Upper lobe of right lung (tissue), 1 donor: ENCODE measurements at regions not wholly inside any gene's neighbourhood (a gene's known extent, or its start where the extent isn't known, plus 50 kb on each side); places are given as distances from the start of the nearest gene placed in this dataset.
A peak's percentile ranks its signal among the peaks of the same experiment; 100 is the strongest.

Experiments
- ATAC-seq: fragments of 200-7000 bp; cut with Tn5 transposase; one replicate; pipeline ENCODE4 v1.9.1; 2020; ENCODE audit warnings: mild to moderate bottlenecking, moderate library complexity
- DNase-seq: peaks from one replicate; pipeline ENCODE4 v3.0.0-alpha.2; 2020
- H3K27ac ChIP-seq: fragments of 200-600 bp; one replicate; pipeline ENCODE4 v1.8.0; 2022
- H3K27me3 ChIP-seq: fragments of 200-600 bp; one replicate; pipeline ENCODE4 v1.8.0; 2022; ENCODE audit warnings: mild to moderate bottlenecking
- H3K36me3 ChIP-seq: fragments of 200-600 bp; one replicate; pipeline ENCODE4 v1.8.0; 2022
- H3K4me1 ChIP-seq: fragments of 200-600 bp; one replicate; pipeline ENCODE4 v1.8.0; 2022
- H3K4me3 ChIP-seq: fragments of 200-600 bp; one replicate; pipeline ENCODE4 v1.8.0; 2022; ENCODE audit warnings: mild to moderate bottlenecking
- H3K9me3 ChIP-seq: fragments of 200-600 bp; one replicate; pipeline ENCODE4 v1.8.0; 2022
- CTCF ChIP-seq: fragments of 200-600 bp; IDR thresholded peaks from one replicate; pipeline ENCODE4 v1.8.0; 2022; ENCODE audit warnings: antibody characterized with exemption
- intact Hi-C: fragments of 100-400 bp; cut with DNase I; formaldehyde crosslinking; loops from one replicate; pipeline ENCODE4 v1.11.0; 2022
- donor health status: DM: no; HTN: yes; CAD: no; lungs with severe emphysema.

DNA sequence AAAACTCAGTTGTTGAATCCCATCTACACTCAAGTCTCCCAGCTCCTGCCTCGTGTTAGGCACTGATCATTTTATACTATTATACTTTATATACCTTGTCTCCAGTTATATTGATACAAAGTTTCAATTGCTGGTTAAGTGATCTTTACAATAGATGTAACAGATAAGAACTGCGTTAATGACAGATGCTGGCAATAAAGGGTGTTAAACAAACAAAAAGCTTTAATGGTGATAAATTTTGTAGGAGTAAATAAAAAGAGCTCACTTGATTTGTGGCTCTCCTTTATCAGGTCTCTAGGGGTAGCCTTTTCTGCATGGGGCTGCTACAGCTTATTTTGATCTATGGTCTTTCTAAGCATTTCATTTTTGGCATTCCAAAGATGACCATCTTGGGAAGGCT lies 106.9 kb upstream of the GAREM1 start:
- Histone ChIP-seq H3K27ac (no peak overlapping the region), H3K4me3 (no peak overlapping the region), H3K9me3 (no peaks in the 10 kb centered on the region), H3K4me1 (no peaks in the 10 kb centered on the region), H3K27me3 (peaks cover 4% of the 10 kb centered on the region), H3K36me3 (no peaks in the 10 kb centered on the region)
- intact Hi-C loops = no loop called here
- TF ChIP-seq CTCF = no peak
- ATAC-seq (no peak), DNase-seq (no peak)

DNA sequence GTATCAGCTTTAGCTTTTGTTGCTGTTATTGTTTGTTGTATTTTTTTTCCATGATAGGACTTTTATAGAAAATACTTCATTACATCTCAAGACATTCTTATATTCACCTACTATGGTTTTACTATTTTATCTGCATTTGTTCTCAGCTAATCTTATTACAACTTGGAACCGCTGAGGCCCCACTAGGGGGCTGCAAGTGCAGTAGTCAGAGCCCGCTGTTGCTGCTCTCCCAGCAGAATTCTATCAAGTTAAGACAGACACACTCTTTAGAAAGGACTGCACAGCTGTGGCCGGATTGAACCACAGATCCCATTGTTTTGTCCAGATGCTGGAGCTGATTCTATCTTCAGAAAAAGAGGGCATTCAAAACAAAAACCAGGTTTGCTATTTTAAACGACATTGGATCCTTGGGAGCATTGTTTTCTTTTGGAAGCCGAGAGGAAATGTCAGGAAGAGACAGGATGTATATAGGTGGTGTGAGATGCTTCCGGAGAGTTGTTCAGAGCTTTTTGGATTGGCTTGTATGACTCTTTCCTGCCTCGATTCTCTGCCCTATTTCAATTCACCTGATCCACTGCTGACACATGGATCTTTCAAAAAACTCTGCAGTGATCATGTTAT lies 105.7 kb upstream of the GAREM1 start:
- peaks cover 2% of the 10 kb centered on the region for H3K27me3 ChIP-seq
- H3K4me1 ChIP-seq = no peaks in the 10 kb centered on the region
- H3K36me3 ChIP-seq = no peaks in the 10 kb centered on the region
- no peaks in the 10 kb centered on the region for H3K9me3 ChIP-seq
- DNase-seq (no peak), ATAC-seq (no peak)
- no peak overlapping the region for H3K27ac ChIP-seq
- intact Hi-C loops = no loop called here
- no peak overlapping the region for H3K4me3 ChIP-seq
- TF ChIP-seq CTCF = peak; percentile 33

GRCh38 chr18:32566960-32567359 lies 96.3 kb upstream of the GAREM1 start:
- no peak for DNase-seq
- H3K4me1 ChIP-seq = no peaks in the 10 kb centered on the region
- no peak for TF ChIP-seq CTCF
- intact Hi-C loops = no loop called here
- no peak overlapping the region for H3K4me3 ChIP-seq
- H3K27ac ChIP-seq = no peak overlapping the region
- ATAC-seq = no peak
- H3K9me3 ChIP-seq = no peaks in the 10 kb centered on the region
- peaks cover 4% of the 10 kb centered on the region for H3K27me3 ChIP-seq
- H3K36me3 ChIP-seq = no peaks in the 10 kb centered on the region

GRCh38 chr18:32553640-32554365 lies 83.1 kb upstream of the GAREM1 start:
- no peak for TF ChIP-seq CTCF
- DNase-seq = no peak
- ATAC-seq = no peak
- H3K27ac ChIP-seq = no peak overlapping the region
- no peaks in the 10 kb centered on the region for H3K27me3 ChIP-seq
- no peaks in the 10 kb centered on the region for H3K36me3 ChIP-seq
- intact Hi-C loops = loop anchor here (5.0 kb wide), 1 partner anchor 397 kb away; no protein-coding TSS in a partner anchor
- no peaks in the 10 kb centered on the region for H3K9me3 ChIP-seq
- H3K4me3 ChIP-seq = no peak overlapping the region
- H3K4me1 ChIP-seq = no peaks in the 10 kb centered on the region

GRCh38 chr18:32553174-32553573 lies 82.5 kb upstream of the GAREM1 start:
- Histone ChIP-seq H3K27ac (no peak overlapping the region), H3K36me3 (no peaks in the 10 kb centered on the region), H3K4me1 (no peaks in the 10 kb centered on the region), H3K4me3 (no peak overlapping the region), H3K9me3 (no peaks in the 10 kb centered on the region), H3K27me3 (no peaks in the 10 kb centered on the region)
- ATAC-seq = peak; percentile 19
- intact Hi-C loops = loop anchor here (5.0 kb wide), 1 partner anchor 396 kb away; no protein-coding TSS in a partner anchor
- TF ChIP-seq CTCF = no peak
- no peak for DNase-seq
